Stomach (tissue), 8 donors: ENCODE measurements at regions not wholly inside any gene's neighbourhood (a gene's known extent, or its start where the extent isn't known, plus 50 kb on each side); places are given as distances from the start of the nearest gene placed in this dataset.
A peak's percentile ranks its signal among the peaks of the same experiment; 100 is the strongest.

Experiments used
- DNase-seq, 2 donors: peaks; one replicate each; pipeline versions ENCODE4 v3.0.0 to v3.0.0-alpha.2; 2013 to 2019
- H3K27ac ChIP-seq, 5 donors: fragments of 200-600 bp in 4 of 5; sonication (generic) in 4 of 5; one replicate each; pipeline ENCODE4 v1.5.1; 2013 to 2019; ENCODE audit warnings: mild to moderate bottlenecking in 1 of 5, moderate library complexity in 1 of 5
- H3K27me3 ChIP-seq, 3 donors: fragments of 200-600 bp; sonication (generic); one replicate each; pipeline ENCODE4 v1.5.1; 2017 to 2019; ENCODE audit warnings: mixed run types in 1 of 3
- H3K36me3 ChIP-seq, 4 donors: fragments of 200-600 bp; sonication (generic); 1 replicate in 3 of 4; 2 replicates in 1 of 4; pipeline ENCODE4 v1.5.1; 2016 to 2019
- H3K4me1 ChIP-seq, 4 donors: fragments of 200-600 bp; sonication (generic); one replicate each; pipeline ENCODE4 v1.5.1; 2016 to 2019
- H3K4me3 ChIP-seq, 4 donors: fragments of 200-600 bp; sonication (generic) in 3 of 4; one replicate each; pipeline ENCODE4 v1.5.1; 2016 to 2019; ENCODE audit warnings: mild to moderate bottlenecking in 1 of 4
- H3K9me3 ChIP-seq, 4 donors: fragments of 200-600 bp; sonication (generic); one replicate each; pipeline ENCODE4 v1.5.1; 2016 to 2019
- EP300 ChIP-seq: sonication (generic); formaldehyde crosslinking; IDR thresholded peaks from one replicate; pipeline ENCODE4 v1.6.1; 2017; ENCODE audit warnings: antibody characterized with exemption
- POLR2A ChIP-seq, 4 donors: fragments of 450-650 bp; IDR thresholded peaks; one replicate each; pipeline ENCODE4 v1.6.1; 2016; ENCODE audit warnings: antibody characterized with exemption in 4 of 4, control low read depth in 2 of 4, mild to moderate bottlenecking in 1 of 4, moderate library complexity in 1 of 4
- POLR2AphosphoS5 ChIP-seq, 3 donors: sonication (generic); formaldehyde crosslinking; IDR thresholded peaks; one replicate each; pipeline ENCODE4 v1.6.1; 2016; ENCODE audit warnings: antibody characterized with exemption in 3 of 3
- WGBS, 5 donors: extraction: QIAGEN DNeasy Blood & Tissue Kit in 3 of 5; methylation state at CpG; one replicate each; pipeline versions ENCODE4 v1.1.5 to v1.1.7; 2013 to 2018; 5-methylcytosine and 5-hydroxymethylcytosine counted together
- intact Hi-C: fragments of 100-400 bp; cut with DNase I; formaldehyde crosslinking; loops from one replicate; pipeline ENCODE4 v1.15.1; 2023; ENCODE audit warnings: low total_unique reads
- TF ChIP-seq, protein P1 (sequence below), 7 experiments: fragments of 450-650 bp in 4 of 7; fragments of 200-600 bp in 3 of 7; sonication (generic) in 3 of 7; IDR thresholded peaks; one replicate each; pipeline ENCODE4 v1.5.1; 2016 to 2019; ENCODE audit warnings: antibody characterized with exemption in 7 of 7, control low read depth in 2 of 7, mild to moderate bottlenecking in 1 of 7
- donor health status: healthy with polysubstance abuse.
- donor health status: Bipolar disorder and iron deficiency.
- donor health status: healthy.

DNA sequence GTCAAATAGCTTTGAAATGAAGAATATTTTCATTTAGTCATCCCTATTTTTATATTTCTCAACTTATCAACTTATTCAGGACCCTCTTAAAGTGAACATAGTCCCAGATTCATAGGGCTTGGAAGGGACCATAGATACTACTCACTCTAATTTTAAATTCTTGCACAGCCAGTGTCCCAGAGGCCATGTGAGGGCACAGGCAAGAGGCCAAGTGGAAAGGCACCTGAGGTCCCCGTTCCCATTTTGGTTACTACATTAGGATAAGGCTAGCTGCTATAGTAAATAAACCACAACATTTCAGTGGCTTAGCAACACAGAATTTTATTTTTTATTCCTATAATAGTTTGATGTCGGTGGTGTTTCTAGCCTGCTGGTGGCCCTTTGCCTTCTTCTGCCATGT, 227.8 kb downstream of the SPTSSA start:
- H3K4me3 ChIP-seq: no peak overlapping the region
- 49 to 81% (median 65%) methylated on average over 2 of the region's 2 CpGs for WGBS, 5 donors
- H3K9me3 ChIP-seq: no peaks in the 10 kb centered on the region
- no peaks in the 10 kb centered on the region for H3K36me3 ChIP-seq
- intact Hi-C loops: no loop called here
- H3K27ac ChIP-seq: peak overlapping the region in 2 of 5 donors; percentile 45 to 78
- DNase-seq: no peak
- peaks cover 0 to 43% (median 19%) of the 10 kb centered on the region in 4 donors for H3K4me1 ChIP-seq
- TF ChIP-seq EP300 (no peak), POLR2A (IDR thresholded peaks at IDR 0.05) (no peak), POLR2AphosphoS5 (IDR thresholded peaks at IDR 0.05) (no peak)
- TF ChIP-seq, protein P1, sequence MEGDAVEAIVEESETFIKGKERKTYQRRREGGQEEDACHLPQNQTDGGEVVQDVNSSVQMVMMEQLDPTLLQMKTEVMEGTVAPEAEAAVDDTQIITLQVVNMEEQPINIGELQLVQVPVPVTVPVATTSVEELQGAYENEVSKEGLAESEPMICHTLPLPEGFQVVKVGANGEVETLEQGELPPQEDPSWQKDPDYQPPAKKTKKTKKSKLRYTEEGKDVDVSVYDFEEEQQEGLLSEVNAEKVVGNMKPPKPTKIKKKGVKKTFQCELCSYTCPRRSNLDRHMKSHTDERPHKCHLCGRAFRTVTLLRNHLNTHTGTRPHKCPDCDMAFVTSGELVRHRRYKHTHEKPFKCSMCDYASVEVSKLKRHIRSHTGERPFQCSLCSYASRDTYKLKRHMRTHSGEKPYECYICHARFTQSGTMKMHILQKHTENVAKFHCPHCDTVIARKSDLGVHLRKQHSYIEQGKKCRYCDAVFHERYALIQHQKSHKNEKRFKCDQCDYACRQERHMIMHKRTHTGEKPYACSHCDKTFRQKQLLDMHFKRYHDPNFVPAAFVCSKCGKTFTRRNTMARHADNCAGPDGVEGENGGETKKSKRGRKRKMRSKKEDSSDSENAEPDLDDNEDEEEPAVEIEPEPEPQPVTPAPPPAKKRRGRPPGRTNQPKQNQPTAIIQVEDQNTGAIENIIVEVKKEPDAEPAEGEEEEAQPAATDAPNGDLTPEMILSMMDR (IDR thresholded peaks at IDR 0.05): no peak
- no peaks in the 10 kb centered on the region for H3K27me3 ChIP-seq

DNA sequence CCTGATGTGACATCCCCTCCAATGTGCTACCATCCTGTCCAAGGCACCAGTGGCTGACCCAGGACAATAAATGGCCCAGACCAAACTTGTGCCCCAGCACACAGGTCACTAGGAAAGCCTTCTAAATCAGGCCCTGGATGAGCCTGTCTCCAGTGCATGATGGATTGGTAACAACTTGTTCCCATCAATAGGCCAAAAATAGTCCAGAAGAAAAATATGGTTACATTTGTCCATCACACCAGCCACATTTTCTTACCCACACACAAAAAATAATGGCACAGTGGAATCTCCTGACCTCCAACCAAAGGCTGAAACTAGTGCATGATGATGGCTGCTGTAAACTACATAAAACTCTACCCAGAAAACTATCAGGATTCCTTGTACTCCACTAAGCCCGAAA, 228.4 kb downstream of the SPTSSA start:
- Histone ChIP-seq H3K27me3 (no peaks in the 10 kb centered on the region), H3K36me3 (no peaks in the 10 kb centered on the region), H3K4me3 (no peak overlapping the region), H3K4me1 (peaks cover 0 to 43% (median 19%) of the 10 kb centered on the region in 4 donors), H3K9me3 (no peaks in the 10 kb centered on the region), H3K27ac (peak overlapping the region in 1 of 5 donors; percentile 78)
- intact Hi-C loops: no loop called here
- TF ChIP-seq, protein P1 (IDR thresholded peaks at IDR 0.05): no peak
- no peak for TF ChIP-seq EP300
- no peak for TF ChIP-seq POLR2A (IDR thresholded peaks at IDR 0.05)
- TF ChIP-seq POLR2AphosphoS5 (IDR thresholded peaks at IDR 0.05): no peak
- DNase-seq: no peak
- 86 to 100% (median 96%) methylated on average over 1 of the region's 1 CpG for WGBS, 5 donors

DNA sequence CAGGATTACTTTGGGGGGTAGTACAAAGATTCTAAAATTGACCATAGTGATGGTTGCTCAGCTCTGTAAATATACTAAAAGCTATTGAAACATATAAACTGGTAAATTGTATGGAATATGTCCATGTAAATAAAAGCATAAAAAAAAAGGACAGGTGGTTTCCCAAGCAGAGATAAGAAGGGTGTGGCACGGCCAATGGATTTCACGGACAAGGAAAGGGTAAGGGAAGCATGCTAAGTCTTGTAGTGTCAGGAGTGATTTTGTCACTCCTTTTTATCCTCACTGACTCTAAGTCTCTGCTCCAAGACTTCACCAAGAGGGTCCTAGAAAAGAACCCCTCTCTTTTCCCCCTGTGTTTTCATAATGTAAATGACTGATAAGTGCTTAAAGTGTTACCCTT, 229.2 kb downstream of the SPTSSA start:
- no peaks in the 10 kb centered on the region for H3K36me3 ChIP-seq
- no peak overlapping the region for H3K4me3 ChIP-seq
- DNase-seq: no peak
- intact Hi-C loops: no loop called here
- 39 to 66% (median 52%) methylated on average over 2 of the region's 2 CpGs for WGBS, 5 donors
- no peaks in the 10 kb centered on the region for H3K9me3 ChIP-seq
- H3K27ac ChIP-seq: peak overlapping the region in 1 of 5 donors; percentile 78
- peaks cover 0 to 48% (median 22%) of the 10 kb centered on the region in 4 donors for H3K4me1 ChIP-seq
- TF ChIP-seq POLR2AphosphoS5 (IDR thresholded peaks at IDR 0.05) (no peak), POLR2A (IDR thresholded peaks at IDR 0.05) (no peak), EP300 (no peak)
- TF ChIP-seq, protein P1 (IDR thresholded peaks at IDR 0.05): no peak
- H3K27me3 ChIP-seq: no peaks in the 10 kb centered on the region

DNA sequence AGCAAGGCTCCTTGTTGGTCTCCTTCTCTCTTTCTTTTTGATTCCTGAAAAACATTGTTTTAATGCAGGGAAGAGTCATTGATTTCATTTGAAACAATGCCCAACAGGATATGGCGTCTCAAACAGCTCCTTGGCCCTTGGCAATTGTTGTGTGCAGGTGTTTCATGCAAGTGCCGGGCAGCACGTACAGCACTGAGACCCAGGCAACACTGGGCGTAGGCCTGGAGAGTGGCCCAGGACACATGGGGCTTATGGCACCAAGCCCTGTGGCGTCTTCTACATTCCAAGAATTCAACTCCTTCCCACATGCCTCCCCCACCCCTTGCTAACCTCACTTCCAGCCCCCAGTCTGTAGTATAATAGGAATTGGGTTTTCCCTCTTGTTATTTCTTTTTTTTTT, 230.4 kb downstream of the SPTSSA start:
- intact Hi-C loops: no loop called here
- TF ChIP-seq POLR2A (IDR thresholded peaks at IDR 0.05): no peak
- TF ChIP-seq, protein P1 (IDR thresholded peaks at IDR 0.05): no peak
- Histone ChIP-seq H3K27me3 (no peaks in the 10 kb centered on the region), H3K27ac (peak overlapping the region in 2 of 5 donors; percentile 18 to 28), H3K36me3 (no peaks in the 10 kb centered on the region), H3K4me1 (peaks cover 0 to 44% (median 24%) of the 10 kb centered on the region in 4 donors), H3K9me3 (no peaks in the 10 kb centered on the region), H3K4me3 (no peak overlapping the region)
- 19 to 58% (median 43%) methylated on average over 5 of the region's 5 CpGs for WGBS, 5 donors
- peak in 1 of 2 donors; percentile 31 for DNase-seq
